Parathyroid adenoma (tissue), 2 donors: ENCODE measurements at regions not wholly inside any gene's neighbourhood (a gene's known extent, or its start where the extent isn't known, plus 50 kb on each side); places are given as distances from the start of the nearest gene placed in this dataset.

Experiments used
- H2AFZ ChIP-seq: fragments of 300-600 bp; sonication (generic); one replicate; pipeline ENCODE4 v1.7.0; 2017; ENCODE audit warnings: antibody characterized with exemption, mild to moderate bottlenecking
- H3K27ac ChIP-seq: fragments of 300-600 bp; sonication (generic); one replicate; pipeline ENCODE4 v1.7.0; 2017
- H3K27me3 ChIP-seq: fragments of 300-600 bp; sonication (generic); one replicate; pipeline ENCODE4 v1.7.0; 2017; ENCODE audit warnings: low read length; ENCODE audit not compliant: control insufficient read depth, insufficient read depth
- H3K36me3 ChIP-seq: fragments of 300-600 bp; sonication (generic); one replicate; pipeline ENCODE4 v1.7.0; 2017; ENCODE audit warnings: low read length; ENCODE audit not compliant: control insufficient read depth, insufficient read depth
- H3K4me1 ChIP-seq: fragments of 300-600 bp; sonication (generic); one replicate; pipeline ENCODE4 v1.7.0; 2017; ENCODE audit warnings: control low read depth
- H3K4me2 ChIP-seq: fragments of 300-600 bp; sonication (generic); one replicate; pipeline ENCODE4 v1.7.0; 2017; ENCODE audit warnings: low read length
- H3K4me3 ChIP-seq: fragments of 300-600 bp; sonication (generic); one replicate; pipeline ENCODE4 v1.7.0; 2017; ENCODE audit warnings: low read depth, low read length
- H3K79me2 ChIP-seq: fragments of 300-600 bp; sonication (generic); one replicate; pipeline ENCODE4 v1.7.0; 2017; ENCODE audit warnings: control low read depth
- H3K9ac ChIP-seq: fragments of 300-600 bp; sonication (generic); one replicate; pipeline ENCODE4 v1.7.0; 2017; ENCODE audit warnings: mild to moderate bottlenecking
- H3K9me3 ChIP-seq: fragments of 300-600 bp; sonication (generic); one replicate; pipeline ENCODE4 v1.7.0; 2017; ENCODE audit warnings: low read length; ENCODE audit not compliant: control insufficient read depth
- TF ChIP-seq, protein P1 (sequence below): fragments of 300-600 bp; sonication (generic); IDR thresholded peaks from one replicate; pipeline ENCODE4 v1.7.0; 2017; ENCODE audit warnings: antibody characterized with exemption, mild to moderate bottlenecking
- donor health status: primary hyperparathyroidism.

DNA sequence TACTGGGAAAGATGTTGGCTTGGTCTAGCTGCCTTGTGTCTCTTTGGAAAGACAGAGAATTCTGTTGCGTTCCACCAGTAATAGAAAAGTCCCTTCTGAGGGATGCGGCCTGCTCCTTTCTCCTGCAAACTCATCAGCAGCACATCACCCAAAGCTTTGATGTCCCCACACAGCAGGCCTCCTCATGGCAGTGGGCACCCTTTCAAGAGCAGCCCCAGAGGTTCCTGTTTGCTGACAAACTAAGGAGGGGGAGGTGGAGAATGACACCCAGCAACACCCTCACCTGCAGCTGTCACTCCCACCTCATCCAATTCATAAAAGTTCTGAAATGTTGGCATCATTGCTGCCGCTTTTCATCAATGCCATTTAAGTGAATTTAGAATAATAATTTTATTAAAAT lies 556.6 kb downstream of the BCL11A start:
- no peaks in the 10 kb centered on the region for H3K4me1 ChIP-seq
- H2AFZ ChIP-seq, result no peak overlapping the region
- no peak overlapping the region for H3K9ac ChIP-seq
- H3K9me3 ChIP-seq, result no peaks in the 10 kb centered on the region
- no peak overlapping the region for H3K4me2 ChIP-seq
- no peaks in the 10 kb centered on the region for H3K36me3 ChIP-seq
- TF ChIP-seq, protein P1, sequence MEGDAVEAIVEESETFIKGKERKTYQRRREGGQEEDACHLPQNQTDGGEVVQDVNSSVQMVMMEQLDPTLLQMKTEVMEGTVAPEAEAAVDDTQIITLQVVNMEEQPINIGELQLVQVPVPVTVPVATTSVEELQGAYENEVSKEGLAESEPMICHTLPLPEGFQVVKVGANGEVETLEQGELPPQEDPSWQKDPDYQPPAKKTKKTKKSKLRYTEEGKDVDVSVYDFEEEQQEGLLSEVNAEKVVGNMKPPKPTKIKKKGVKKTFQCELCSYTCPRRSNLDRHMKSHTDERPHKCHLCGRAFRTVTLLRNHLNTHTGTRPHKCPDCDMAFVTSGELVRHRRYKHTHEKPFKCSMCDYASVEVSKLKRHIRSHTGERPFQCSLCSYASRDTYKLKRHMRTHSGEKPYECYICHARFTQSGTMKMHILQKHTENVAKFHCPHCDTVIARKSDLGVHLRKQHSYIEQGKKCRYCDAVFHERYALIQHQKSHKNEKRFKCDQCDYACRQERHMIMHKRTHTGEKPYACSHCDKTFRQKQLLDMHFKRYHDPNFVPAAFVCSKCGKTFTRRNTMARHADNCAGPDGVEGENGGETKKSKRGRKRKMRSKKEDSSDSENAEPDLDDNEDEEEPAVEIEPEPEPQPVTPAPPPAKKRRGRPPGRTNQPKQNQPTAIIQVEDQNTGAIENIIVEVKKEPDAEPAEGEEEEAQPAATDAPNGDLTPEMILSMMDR, result no peak
- H3K27ac ChIP-seq, result no peak overlapping the region
- H3K79me2 ChIP-seq, result no peaks in the 10 kb centered on the region
- H3K27me3 ChIP-seq, result no peaks in the 10 kb centered on the region
- H3K4me3 ChIP-seq, result no peak overlapping the region

DNA sequence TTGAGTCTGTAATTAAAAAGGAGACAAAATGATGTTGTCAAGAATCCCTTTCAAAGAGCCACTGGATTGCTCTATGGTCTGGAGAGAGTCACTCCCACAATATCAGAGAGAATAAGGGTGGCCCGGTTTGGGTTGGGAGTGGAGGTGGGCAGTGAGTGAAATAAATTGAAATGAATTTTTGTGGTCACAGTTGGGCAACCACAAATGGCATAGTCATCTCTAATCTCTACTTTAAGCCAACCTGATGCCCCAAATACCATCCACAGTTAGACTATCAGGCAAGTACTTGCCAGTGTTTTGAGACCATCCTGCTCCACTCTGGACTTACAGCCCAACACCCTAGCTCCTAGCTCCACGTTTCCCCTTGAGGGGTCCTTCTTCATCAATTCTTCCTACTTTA lies 559.7 kb downstream of the BCL11A start:
- TF ChIP-seq, protein P1, result no peak
- no peaks in the 10 kb centered on the region for H3K27me3 ChIP-seq

DNA sequence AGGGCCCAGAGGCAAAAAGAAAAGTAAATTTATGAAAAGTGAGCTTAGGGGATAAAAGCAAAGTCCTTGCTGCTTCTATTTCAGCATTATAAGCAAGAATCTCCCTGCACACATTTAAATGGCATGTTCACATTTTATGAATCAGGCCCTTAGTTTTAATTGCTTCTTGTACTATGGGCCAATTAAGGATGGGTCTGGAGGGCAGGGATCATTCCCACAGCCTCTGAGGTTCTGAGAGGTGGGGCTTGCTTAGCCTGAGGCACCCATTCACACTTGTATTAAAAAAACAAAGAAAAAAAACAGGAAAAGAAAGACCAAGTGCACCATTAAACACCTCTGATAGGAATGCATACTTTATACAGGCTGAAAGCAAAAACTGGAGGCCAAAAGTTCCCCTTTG lies 565.1 kb downstream of the BCL11A start:
- no peaks in the 10 kb centered on the region for H3K79me2 ChIP-seq
- no peak overlapping the region for H3K9ac ChIP-seq
- H3K27ac ChIP-seq, result no peak overlapping the region
- no peak overlapping the region for H3K4me3 ChIP-seq
- TF ChIP-seq, protein P1, result no peak
- H3K36me3 ChIP-seq, result no peaks in the 10 kb centered on the region
- no peak overlapping the region for H2AFZ ChIP-seq
- no peaks in the 10 kb centered on the region for H3K4me1 ChIP-seq
- H3K4me2 ChIP-seq, result no peak overlapping the region
- no peaks in the 10 kb centered on the region for H3K9me3 ChIP-seq
- no peaks in the 10 kb centered on the region for H3K27me3 ChIP-seq

More for the DNA sequence above, 559.7 kb downstream of the BCL11A start:
- Histone ChIP-seq H3K4me3 (no peak overlapping the region), H3K36me3 (no peaks in the 10 kb centered on the region), H3K4me2 (no peak overlapping the region), H3K27ac (no peak overlapping the region), H3K4me1 (no peaks in the 10 kb centered on the region), H3K79me2 (no peaks in the 10 kb centered on the region), H3K9me3 (no peaks in the 10 kb centered on the region), H3K9ac (no peak overlapping the region), H2AFZ (no peak overlapping the region)

DNA sequence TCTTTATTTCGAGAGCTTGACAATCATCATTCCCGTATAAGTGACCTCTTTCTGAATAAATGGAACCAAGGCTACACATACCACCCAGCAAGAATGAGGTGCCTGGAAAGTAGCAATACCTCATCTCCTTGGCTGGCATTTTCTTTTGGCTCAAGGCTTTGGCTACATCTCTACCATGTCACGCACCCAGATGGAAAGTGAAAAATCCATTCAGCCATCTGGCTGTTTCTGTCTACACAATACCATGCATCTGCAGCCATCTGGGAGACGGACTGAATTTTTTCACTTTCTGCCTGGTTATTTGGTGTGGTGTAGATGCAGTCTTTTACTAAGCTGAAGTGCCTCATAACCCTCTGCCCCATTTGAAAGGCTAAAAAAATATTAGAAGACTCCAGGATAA lies 566.9 kb downstream of the BCL11A start:
- Histone ChIP-seq H3K79me2 (no peaks in the 10 kb centered on the region), H3K4me2 (no peak overlapping the region), H3K9ac (no peak overlapping the region), H2AFZ (no peak overlapping the region), H3K36me3 (no peaks in the 10 kb centered on the region), H3K27ac (no peak overlapping the region), H3K27me3 (no peaks in the 10 kb centered on the region), H3K9me3 (no peaks in the 10 kb centered on the region), H3K4me3 (no peak overlapping the region), H3K4me1 (no peaks in the 10 kb centered on the region)
- TF ChIP-seq, protein P1, result no peak

DNA sequence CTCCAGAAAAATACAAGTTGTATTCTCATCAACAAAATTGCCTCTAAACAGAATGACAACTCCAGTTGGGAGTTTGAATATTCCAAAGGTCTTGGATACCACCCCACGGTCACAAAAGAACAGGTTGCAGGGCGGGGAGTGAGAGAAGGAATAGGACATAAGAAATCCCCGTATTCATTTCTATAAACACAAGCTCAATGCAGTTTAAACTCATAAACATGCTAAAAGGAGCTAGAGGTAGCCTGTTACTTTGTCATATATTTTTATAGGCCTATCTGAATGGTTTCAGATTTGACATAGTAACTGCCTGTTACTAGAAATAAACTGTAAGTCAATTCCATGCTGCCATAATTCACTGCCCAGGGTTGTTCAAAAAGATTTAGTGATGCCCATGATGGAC lies 567.5 kb downstream of the BCL11A start:
- H3K9ac ChIP-seq, result no peak overlapping the region
- H3K4me1 ChIP-seq, result no peaks in the 10 kb centered on the region
- H3K4me2 ChIP-seq, result no peak overlapping the region
- no peaks in the 10 kb centered on the region for H3K9me3 ChIP-seq
- no peak overlapping the region for H3K4me3 ChIP-seq
- no peak overlapping the region for H3K27ac ChIP-seq
- H3K36me3 ChIP-seq, result no peaks in the 10 kb centered on the region
- TF ChIP-seq, protein P1, result no peak
- no peaks in the 10 kb centered on the region for H3K27me3 ChIP-seq
- no peak overlapping the region for H2AFZ ChIP-seq
- H3K79me2 ChIP-seq, result no peaks in the 10 kb centered on the region
